Liver (tissue), 8 donors: ENCODE measurements at regions not wholly inside any gene's neighbourhood (a gene's known extent, or its start where the extent isn't known, plus 50 kb on each side); places are given as distances from the start of the nearest gene placed in this dataset.

Source experiments
- DNase-seq: peaks from one replicate; pipeline ENCODE4 v3.0.0-alpha.2; 2017; ENCODE audit warnings: low spot score
- H3K27ac ChIP-seq, 2 donors: one replicate each; pipeline ENCODE4 v1.7.0; 2013; ENCODE audit warnings: inconsistent platforms in 2 of 2, low read length in 2 of 2, control low read depth in 1 of 2, low read depth in 1 of 2, mild to moderate bottlenecking in 1 of 2
- H3K27me3 ChIP-seq, 4 donors: one replicate each; pipeline versions ENCODE4 v1.6.1 to v1.7.0; 2013; ENCODE audit warnings: low read length in 3 of 4, inconsistent platforms in 1 of 4, mild to moderate bottlenecking in 1 of 4, moderate library complexity in 1 of 4; ENCODE audit not compliant: control insufficient read depth in 4 of 4, insufficient read depth in 4 of 4
- H3K36me3 ChIP-seq, 4 donors: one replicate each; pipeline versions ENCODE4 v1.6.1 to v1.7.0; 2013; ENCODE audit warnings: low read length in 3 of 4, mild to moderate bottlenecking in 3 of 4, low read depth in 1 of 4, moderate library complexity in 1 of 4; ENCODE audit not compliant: control insufficient read depth in 4 of 4, insufficient read depth in 3 of 4
- H3K4me1 ChIP-seq, 4 donors: one replicate each; pipeline versions ENCODE4 v1.6.1 to v1.7.0; 2013; ENCODE audit warnings: low read length in 3 of 4, mild to moderate bottlenecking in 3 of 4, moderate library complexity in 1 of 4; ENCODE audit not compliant: control insufficient read depth in 4 of 4, insufficient read depth in 4 of 4
- H3K4me3 ChIP-seq, 3 donors: one replicate each; pipeline versions ENCODE4 v1.6.1 to v1.7.0; 2013; ENCODE audit warnings: low read length in 3 of 3, control low read depth in 1 of 3, low read depth in 1 of 3, mild to moderate bottlenecking in 1 of 3
- H3K9ac ChIP-seq, 2 donors: one replicate each; pipeline ENCODE4 v1.7.0; 2013; ENCODE audit warnings: low read length in 2 of 2, mild to moderate bottlenecking in 2 of 2, moderate library complexity in 2 of 2, control low read depth in 1 of 2, low read depth in 1 of 2
- H3K9me3 ChIP-seq, 4 donors: one replicate each; pipeline versions ENCODE4 v1.6.1 to v1.7.0; 2013; ENCODE audit warnings: low read length in 3 of 4; ENCODE audit not compliant: control insufficient read depth in 4 of 4
- CTCF ChIP-seq: fragments of 150-350 bp; IDR thresholded peaks from 2 replicates; pipeline ENCODE4 v1.5.1; 2017; ENCODE audit warnings: improper control_type of control experiment, low read depth, low read length; ENCODE audit not compliant: missing input control
- EGR1 ChIP-seq, 2 donors: IDR thresholded peaks; 2 replicates each; pipeline ENCODE4 v1.6.1; 2016 to 2018; ENCODE audit warnings: antibody characterized with exemption in 2 of 2, low read depth in 2 of 2
- FOXA1 ChIP-seq: IDR thresholded peaks from 2 replicates; pipeline ENCODE4 v1.6.1; 2016; ENCODE audit warnings: antibody characterized with exemption
- HNF4A ChIP-seq, 2 donors: conservative IDR thresholded peaks; 2 replicates each; pipeline ENCODE4 v1.6.1; 2016; ENCODE audit warnings: antibody characterized with exemption in 2 of 2, mild to moderate bottlenecking in 2 of 2
- JUND ChIP-seq, 2 donors: IDR thresholded peaks; 2 replicates each; pipeline ENCODE4 v1.6.1; 2016; ENCODE audit warnings: antibody characterized with exemption in 2 of 2
- NR2F2 ChIP-seq: IDR thresholded peaks from 2 replicates; pipeline ENCODE4 v1.6.1; 2016; ENCODE audit warnings: antibody characterized with exemption
- RAD21 ChIP-seq, 2 donors: IDR thresholded peaks; 2 replicates each; pipeline ENCODE4 v1.6.1; 2016; ENCODE audit warnings: antibody characterized with exemption in 2 of 2, mild to moderate bottlenecking in 2 of 2
- RXRA ChIP-seq, 2 donors: IDR thresholded peaks; 2 replicates each; pipeline ENCODE4 v1.6.1; 2017 to 2018; ENCODE audit warnings: antibody characterized with exemption in 2 of 2, mild to moderate bottlenecking in 1 of 2
- SP1 ChIP-seq: IDR thresholded peaks from 2 replicates; pipeline ENCODE4 v1.6.1; 2018; ENCODE audit warnings: antibody characterized with exemption, mild to moderate bottlenecking
- TAF1 ChIP-seq: conservative IDR thresholded peaks from 2 replicates; pipeline ENCODE4 v1.6.1; 2016; ENCODE audit warnings: antibody characterized with exemption, mild to moderate bottlenecking
- YY1 ChIP-seq: IDR thresholded peaks from 2 replicates; pipeline ENCODE4 v1.6.1; 2016; ENCODE audit warnings: antibody characterized with exemption, mild to moderate bottlenecking
- WGBS: extraction: QIAGEN DNeasy Blood & Tissue Kit; methylation state at CpG from one replicate; pipeline ENCODE4 v1.1.7; 2013; 5-methylcytosine and 5-hydroxymethylcytosine counted together
- TF ChIP-seq, protein P1 (sequence below): IDR thresholded peaks from 2 replicates; pipeline ENCODE4 v1.6.1; 2016; ENCODE audit warnings: antibody characterized with exemption, mild to moderate bottlenecking
- TF ChIP-seq, protein P2 (sequence below): IDR thresholded peaks from 2 replicates; pipeline ENCODE4 v1.6.1; 2016; ENCODE audit warnings: antibody characterized with exemption
- TF ChIP-seq, protein P3 (sequence below): IDR thresholded peaks from 2 replicates; pipeline ENCODE4 v1.6.1; 2016; ENCODE audit warnings: antibody characterized with exemption
- donor health status: healthy.
- donor health status: healthy.
- donor health status: healthy.
- donor health status: healthy.
- donor health status: healthy.

- DNase-seq, result no peak
- H3K9me3 ChIP-seq, result no peaks in the 10 kb centered on the region
- no peak for TF ChIP-seq RXRA (IDR thresholded peaks at IDR 0.05)
- no peak for TF ChIP-seq HNF4A (conservative IDR thresholded peaks at IDR 0.05)
- no peak for TF ChIP-seq YY1
- TF ChIP-seq, protein P1, sequence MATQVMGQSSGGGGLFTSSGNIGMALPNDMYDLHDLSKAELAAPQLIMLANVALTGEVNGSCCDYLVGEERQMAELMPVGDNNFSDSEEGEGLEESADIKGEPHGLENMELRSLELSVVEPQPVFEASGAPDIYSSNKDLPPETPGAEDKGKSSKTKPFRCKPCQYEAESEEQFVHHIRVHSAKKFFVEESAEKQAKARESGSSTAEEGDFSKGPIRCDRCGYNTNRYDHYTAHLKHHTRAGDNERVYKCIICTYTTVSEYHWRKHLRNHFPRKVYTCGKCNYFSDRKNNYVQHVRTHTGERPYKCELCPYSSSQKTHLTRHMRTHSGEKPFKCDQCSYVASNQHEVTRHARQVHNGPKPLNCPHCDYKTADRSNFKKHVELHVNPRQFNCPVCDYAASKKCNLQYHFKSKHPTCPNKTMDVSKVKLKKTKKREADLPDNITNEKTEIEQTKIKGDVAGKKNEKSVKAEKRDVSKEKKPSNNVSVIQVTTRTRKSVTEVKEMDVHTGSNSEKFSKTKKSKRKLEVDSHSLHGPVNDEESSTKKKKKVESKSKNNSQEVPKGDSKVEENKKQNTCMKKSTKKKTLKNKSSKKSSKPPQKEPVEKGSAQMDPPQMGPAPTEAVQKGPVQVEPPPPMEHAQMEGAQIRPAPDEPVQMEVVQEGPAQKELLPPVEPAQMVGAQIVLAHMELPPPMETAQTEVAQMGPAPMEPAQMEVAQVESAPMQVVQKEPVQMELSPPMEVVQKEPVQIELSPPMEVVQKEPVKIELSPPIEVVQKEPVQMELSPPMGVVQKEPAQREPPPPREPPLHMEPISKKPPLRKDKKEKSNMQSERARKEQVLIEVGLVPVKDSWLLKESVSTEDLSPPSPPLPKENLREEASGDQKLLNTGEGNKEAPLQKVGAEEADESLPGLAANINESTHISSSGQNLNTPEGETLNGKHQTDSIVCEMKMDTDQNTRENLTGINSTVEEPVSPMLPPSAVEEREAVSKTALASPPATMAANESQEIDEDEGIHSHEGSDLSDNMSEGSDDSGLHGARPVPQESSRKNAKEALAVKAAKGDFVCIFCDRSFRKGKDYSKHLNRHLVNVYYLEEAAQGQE, result no peak
- TF ChIP-seq, protein P2, sequence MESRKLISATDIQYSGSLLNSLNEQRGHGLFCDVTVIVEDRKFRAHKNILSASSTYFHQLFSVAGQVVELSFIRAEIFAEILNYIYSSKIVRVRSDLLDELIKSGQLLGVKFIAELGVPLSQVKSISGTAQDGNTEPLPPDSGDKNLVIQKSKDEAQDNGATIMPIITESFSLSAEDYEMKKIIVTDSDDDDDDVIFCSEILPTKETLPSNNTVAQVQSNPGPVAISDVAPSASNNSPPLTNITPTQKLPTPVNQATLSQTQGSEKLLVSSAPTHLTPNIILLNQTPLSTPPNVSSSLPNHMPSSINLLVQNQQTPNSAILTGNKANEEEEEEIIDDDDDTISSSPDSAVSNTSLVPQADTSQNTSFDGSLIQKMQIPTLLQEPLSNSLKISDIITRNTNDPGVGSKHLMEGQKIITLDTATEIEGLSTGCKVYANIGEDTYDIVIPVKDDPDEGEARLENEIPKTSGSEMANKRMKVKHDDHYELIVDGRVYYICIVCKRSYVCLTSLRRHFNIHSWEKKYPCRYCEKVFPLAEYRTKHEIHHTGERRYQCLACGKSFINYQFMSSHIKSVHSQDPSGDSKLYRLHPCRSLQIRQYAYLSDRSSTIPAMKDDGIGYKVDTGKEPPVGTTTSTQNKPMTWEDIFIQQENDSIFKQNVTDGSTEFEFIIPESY, result no peak
- TF ChIP-seq EGR1 (IDR thresholded peaks at IDR 0.05; ENCODE audit: low read depth in 2 of 2), result no peak
- TF ChIP-seq, protein P3, sequence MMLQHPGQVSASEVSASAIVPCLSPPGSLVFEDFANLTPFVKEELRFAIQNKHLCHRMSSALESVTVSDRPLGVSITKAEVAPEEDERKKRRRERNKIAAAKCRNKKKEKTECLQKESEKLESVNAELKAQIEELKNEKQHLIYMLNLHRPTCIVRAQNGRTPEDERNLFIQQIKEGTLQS, result no peak
- no peak for TF ChIP-seq FOXA1
- no peak for TF ChIP-seq JUND (IDR thresholded peaks at IDR 0.05)
- no peak for TF ChIP-seq NR2F2
- no peak for TF ChIP-seq TAF1
- TF ChIP-seq SP1, result no peak
- no peak for TF ChIP-seq CTCF
- H3K4me3 ChIP-seq, result no peak overlapping the region
- WGBS, result 88% methylated on average over 6 of the region's 6 CpGs
- H3K36me3 ChIP-seq, result no peaks in the 10 kb centered on the region
- no peaks in the 10 kb centered on the region for H3K4me1 ChIP-seq
- no peak overlapping the region for H3K27ac ChIP-seq
- no peak overlapping the region for H3K9ac ChIP-seq
- H3K27me3 ChIP-seq, result no peaks in the 10 kb centered on the region
Measured at GRCh38 chr11:121866754-121867153, 249.3 kb downstream of the BLID start.

- no peaks in the 10 kb centered on the region for H3K36me3 ChIP-seq
- H3K27ac ChIP-seq, result no peak overlapping the region
- TF ChIP-seq CTCF, result peak; percentile 27
- TF ChIP-seq SP1, result no peak
- peak in 1 of 2 donors; percentile 6 for TF ChIP-seq HNF4A (conservative IDR thresholded peaks at IDR 0.05)
- peak; percentile 64 to 69 for TF ChIP-seq RAD21 (IDR thresholded peaks at IDR 0.05)
- no peak overlapping the region for H3K4me3 ChIP-seq
- H3K9me3 ChIP-seq, result no peaks in the 10 kb centered on the region
- DNase-seq, result no peak
- WGBS, result 88% methylated on average over 1 of the region's 1 CpG
- no peak overlapping the region for H3K9ac ChIP-seq
- no peaks in the 10 kb centered on the region for H3K4me1 ChIP-seq
- no peaks in the 10 kb centered on the region for H3K27me3 ChIP-seq
Measured at GRCh38 chr11:121864660-121865059, 251.4 kb downstream of the BLID start.
